Smooth muscle cell (in vitro differentiated cells): ENCODE measurements at regions not wholly inside any gene's neighbourhood (a gene's known extent, or its start where the extent isn't known, plus 50 kb on each side); places are given as distances from the start of the nearest gene placed in this dataset.
A peak's percentile ranks its signal among the peaks of the same experiment; 100 is the strongest.

ENCODE experiments used
- DNase-seq: peaks from one replicate; lab custom pipeline; 2025; ENCODE audit not compliant: unreplicated experiment; lab: John Stamatoyannopoulos, UW
- H2AFZ ChIP-seq: fragments of 200-600 bp; sonication (generic); 2 replicates; pipeline ENCODE4 v1.6.0; 2016; ENCODE audit warnings: antibody characterized with exemption, low read depth, mild to moderate bottlenecking
- H3F3A ChIP-seq: fragments of 200-600 bp; sonication (generic); 2 replicates; pipeline ENCODE4 v1.6.0; 2017; ENCODE audit warnings: antibody characterized with exemption, low read depth
- H3K27ac ChIP-seq: fragments of 200-600 bp; sonication (generic); 2 replicates; pipeline ENCODE4 v1.5.1; 2016; ENCODE audit warnings: low read depth, mild to moderate bottlenecking
- H3K27me3 ChIP-seq: fragments of 200-600 bp; sonication (generic); 2 replicates; pipeline ENCODE4 v1.6.1; 2016; ENCODE audit warnings: low read depth, mild to moderate bottlenecking
- H3K36me3 ChIP-seq: fragments of 200-600 bp; sonication (generic); 2 replicates; pipeline ENCODE4 v1.5.1; 2016; ENCODE audit warnings: low read depth
- H3K4me1 ChIP-seq: fragments of 200-600 bp; sonication (generic); 2 replicates; pipeline ENCODE4 v1.5.1; 2016; ENCODE audit warnings: low read depth
- H3K4me2 ChIP-seq: fragments of 200-600 bp; sonication (generic); 2 replicates; pipeline ENCODE4 v1.6.0; 2016; ENCODE audit warnings: mild to moderate bottlenecking
- H3K4me3 ChIP-seq: fragments of 200-600 bp; sonication (generic); 2 replicates; pipeline ENCODE4 v1.5.1; 2016; ENCODE audit warnings: mild to moderate bottlenecking
- H3K79me2 ChIP-seq: fragments of 200-600 bp; sonication (generic); 2 replicates; pipeline ENCODE4 v1.6.0; 2016; ENCODE audit warnings: low read depth, mild to moderate bottlenecking
- H3K9ac ChIP-seq: fragments of 200-600 bp; sonication (generic); 2 replicates; pipeline ENCODE4 v1.6.0; 2016; ENCODE audit warnings: low read depth
- H3K9me3 ChIP-seq: fragments of 200-600 bp; sonication (generic); replicated peaks from 2 replicates; pipeline ENCODE4 v1.5.1; 2016; ENCODE audit warnings: low read depth
- H4K20me1 ChIP-seq: fragments of 200-600 bp; sonication (generic); 2 replicates; pipeline ENCODE4 v1.6.0; 2016; ENCODE audit warnings: low read depth
- CTCF ChIP-seq: fragments of 200-600 bp; sonication (generic); IDR thresholded peaks from 2 replicates; pipeline ENCODE4 v1.5.1; 2017; ENCODE audit warnings: borderline replicate concordance, mild to moderate bottlenecking, antibody characterized with exemption; ENCODE audit not compliant: insufficient read depth, poor library complexity, severe bottlenecking
- whole genome bisulfite sequencing: methylation state at CpG from one replicate; pipeline ENCODE4 v1.1.7; 2016; ENCODE audit warnings: low lambda C conversion rate; 5-methylcytosine and 5-hydroxymethylcytosine counted together

GRCh38 chr6:26273673-26274588 is 91.1 kb upstream of the BTN3A2 start:
- Histone ChIP-seq H4K20me1 (no peaks in the 10 kb centered on the region), H3K4me1 (peaks cover 9% of the 10 kb centered on the region), H3K27ac (peak overlapping the region; percentile 60), H3F3A (peaks cover 9% of the 10 kb centered on the region), H3K4me3 (peak overlapping the region; percentile 76), H3K9me3 (no peaks in the 10 kb centered on the region), H3K9ac (peak overlapping the region; percentile 55), H3K36me3 (no peaks in the 10 kb centered on the region), H2AFZ (peak overlapping the region; percentile 88), H3K27me3 (no peaks in the 10 kb centered on the region), H3K79me2 (no peaks in the 10 kb centered on the region), H3K4me2 (peak overlapping the region; percentile 94)
- no peak for DNase-seq
- no peak for TF ChIP-seq CTCF
- WGBS, result 8% methylated on average over 21 of the region's 21 CpGs

GRCh38 chr6:26275663-26276062 is 89.3 kb upstream of the BTN3A2 start:
- no peak for TF ChIP-seq CTCF
- H3K9me3 ChIP-seq, result no peaks in the 10 kb centered on the region
- H3K79me2 ChIP-seq, result no peaks in the 10 kb centered on the region

GRCh38 chr6:26276841-26277648 is 88.0 kb upstream of the BTN3A2 start:
- no peak for TF ChIP-seq CTCF
- Histone ChIP-seq H2AFZ (no peak overlapping the region), H3K79me2 (no peaks in the 10 kb centered on the region), H3K4me2 (no peak overlapping the region), H3K9me3 (no peaks in the 10 kb centered on the region), H3K27me3 (no peaks in the 10 kb centered on the region), H4K20me1 (no peaks in the 10 kb centered on the region), H3K27ac (no peak overlapping the region), H3K4me1 (peaks cover 9% of the 10 kb centered on the region), H3F3A (peaks cover 3% of the 10 kb centered on the region), H3K4me3 (no peak overlapping the region), H3K36me3 (no peaks in the 10 kb centered on the region), H3K9ac (no peak overlapping the region)
- WGBS, result 79% methylated on average over 6 of the region's 6 CpGs
- DNase-seq, result no peak

More at GRCh38 chr6:26275663-26276062, 89.3 kb upstream of the BTN3A2 start:
- Histone ChIP-seq H3K4me1 (peaks cover 9% of the 10 kb centered on the region), H3K4me2 (no peak overlapping the region), H3K36me3 (no peaks in the 10 kb centered on the region), H2AFZ (no peak overlapping the region), H3K9ac (no peak overlapping the region), H3K4me3 (no peak overlapping the region), H3K27me3 (no peaks in the 10 kb centered on the region), H4K20me1 (no peaks in the 10 kb centered on the region), H3K27ac (no peak overlapping the region), H3F3A (peaks cover 9% of the 10 kb centered on the region)
- DNase-seq, result no peak
- 75% methylated on average over 2 of the region's 2 CpGs for WGBS
